ENCODE measurements at regions not wholly inside any gene's neighbourhood (a gene's known extent, or its start where the extent isn't known, plus 50 kb on each side); places are given as distances from the start of the nearest gene placed in this dataset.

DNA sequence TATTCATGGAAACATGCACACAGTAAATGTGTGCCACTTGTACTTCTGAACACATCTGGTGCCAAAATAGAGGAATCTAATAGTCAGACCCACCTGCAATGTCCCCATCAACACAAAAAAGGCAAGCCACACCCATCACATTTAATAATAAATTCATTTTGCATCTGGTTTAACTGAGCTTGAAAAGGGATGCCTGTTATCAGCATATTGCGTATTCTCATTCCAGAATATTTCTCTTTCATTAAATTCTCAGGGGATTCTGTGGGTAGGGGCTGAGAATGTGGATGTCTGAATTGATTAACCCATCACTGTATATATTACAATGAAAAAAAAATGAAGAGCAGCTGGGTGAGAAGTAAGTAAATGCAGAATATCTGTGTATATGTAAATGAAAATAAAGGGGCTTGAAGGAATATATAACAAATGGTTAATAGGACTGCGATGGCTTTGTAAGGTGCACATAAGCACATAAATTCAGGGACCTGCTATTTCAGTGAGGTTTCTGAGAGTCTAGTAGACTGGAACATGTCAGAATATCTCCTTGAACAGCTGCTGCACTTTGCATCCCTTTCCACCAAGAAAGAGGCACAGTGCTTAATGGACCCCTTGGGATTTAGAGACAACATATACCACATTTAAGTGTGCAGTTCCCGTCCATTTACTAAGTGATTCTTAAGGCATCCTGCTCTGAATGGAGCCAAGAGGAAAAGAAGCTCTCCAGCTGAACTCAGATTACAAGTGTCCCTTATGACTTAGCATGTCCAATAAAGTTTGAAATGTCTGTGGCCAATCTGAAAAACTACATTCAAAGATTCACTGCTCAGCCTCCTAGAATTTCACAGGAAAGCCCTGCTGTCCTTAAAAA, 104.1 kb upstream of the NIPBL start:
- TF ChIP-seq, protein P1, sequence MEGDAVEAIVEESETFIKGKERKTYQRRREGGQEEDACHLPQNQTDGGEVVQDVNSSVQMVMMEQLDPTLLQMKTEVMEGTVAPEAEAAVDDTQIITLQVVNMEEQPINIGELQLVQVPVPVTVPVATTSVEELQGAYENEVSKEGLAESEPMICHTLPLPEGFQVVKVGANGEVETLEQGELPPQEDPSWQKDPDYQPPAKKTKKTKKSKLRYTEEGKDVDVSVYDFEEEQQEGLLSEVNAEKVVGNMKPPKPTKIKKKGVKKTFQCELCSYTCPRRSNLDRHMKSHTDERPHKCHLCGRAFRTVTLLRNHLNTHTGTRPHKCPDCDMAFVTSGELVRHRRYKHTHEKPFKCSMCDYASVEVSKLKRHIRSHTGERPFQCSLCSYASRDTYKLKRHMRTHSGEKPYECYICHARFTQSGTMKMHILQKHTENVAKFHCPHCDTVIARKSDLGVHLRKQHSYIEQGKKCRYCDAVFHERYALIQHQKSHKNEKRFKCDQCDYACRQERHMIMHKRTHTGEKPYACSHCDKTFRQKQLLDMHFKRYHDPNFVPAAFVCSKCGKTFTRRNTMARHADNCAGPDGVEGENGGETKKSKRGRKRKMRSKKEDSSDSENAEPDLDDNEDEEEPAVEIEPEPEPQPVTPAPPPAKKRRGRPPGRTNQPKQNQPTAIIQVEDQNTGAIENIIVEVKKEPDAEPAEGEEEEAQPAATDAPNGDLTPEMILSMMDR (conservative IDR thresholded peaks at IDR 0.05; ENCODE audit: low read depth in 2 of 2): no peak
- no peak for TF ChIP-seq POLR2AphosphoS5 (IDR thresholded peaks at IDR 0.05; ENCODE audit: low read depth)
- TF ChIP-seq EZH2phosphoT487 (IDR thresholded peaks at IDR 0.05; ENCODE audit: unreplicated experiment): no peak
- no peak for TF ChIP-seq REST (IDR thresholded peaks at IDR 0.05; ENCODE audit: unreplicated experiment)
- TF ChIP-seq EZH2 (IDR thresholded peaks at IDR 0.05; ENCODE audit: low read depth, unreplicated experiment): no peak
- TF ChIP-seq ZNF114 (CRISPR knock-in tag; IDR thresholded peaks at IDR 0.05): no peak
- TF ChIP-seq JUNB (IDR thresholded peaks at IDR 0.05; ENCODE audit: unreplicated experiment): no peak
- no peak for TF ChIP-seq ZNF331 (CRISPR knock-in tag; IDR thresholded peaks at IDR 0.05; ENCODE audit: low read depth)
